Activated CD4-positive, alpha-beta T cell treated with anti-CD3 and anti-CD28 coated beads, Interleukin-2, amount 50 U/mL, for 4 hours (primary cell): ENCODE measurements at regions not wholly inside any gene's neighbourhood (a gene's known extent, or its start where the extent isn't known, plus 50 kb on each side); places are given as distances from the start of the nearest gene placed in this dataset.

ENCODE experiments used
- DNase-seq, 2 experiments: peaks; one replicate each; pipeline ENCODE4 v3.0.0-alpha.2; 2020

DNA sequence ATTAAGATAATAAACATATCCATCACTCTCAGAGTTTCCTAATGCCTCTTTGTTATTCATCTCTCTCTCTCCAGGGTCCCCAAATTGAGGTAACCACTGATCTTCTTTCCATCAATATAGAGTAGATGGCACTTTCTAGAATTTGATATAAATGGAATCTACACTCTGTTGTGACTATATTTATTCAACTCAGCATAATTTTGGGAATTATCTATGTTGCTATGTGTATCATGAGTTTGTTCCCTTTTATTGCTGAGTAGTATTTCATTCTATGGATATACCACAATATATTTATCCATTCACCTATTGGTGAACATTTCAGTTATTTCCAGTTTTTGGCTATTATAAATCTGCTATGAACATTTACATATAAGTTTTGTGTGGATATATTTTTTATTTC, 230.7 kb downstream of the HLX start:
- DNase-seq, result no peak

DNA sequence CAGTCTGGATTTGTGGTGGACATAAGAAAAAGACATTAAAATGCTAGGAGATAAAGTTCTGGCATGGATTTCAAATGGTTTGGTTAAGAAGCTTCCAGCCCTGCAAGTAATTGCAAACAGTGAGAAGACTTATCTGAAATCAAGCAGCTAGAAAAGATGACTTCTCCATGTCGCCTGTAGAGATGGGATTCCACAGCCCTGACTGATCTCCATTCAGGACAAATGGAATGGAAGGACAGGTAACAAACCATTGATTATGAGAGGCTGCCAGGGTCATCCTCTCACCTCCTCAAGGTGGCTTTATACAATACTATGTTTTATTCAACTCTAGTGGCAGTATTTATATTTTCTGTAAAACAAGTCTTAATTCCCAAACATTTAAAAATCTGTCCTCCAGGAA, 237.9 kb downstream of the HLX start:
- DNase-seq, result no peak

DNA sequence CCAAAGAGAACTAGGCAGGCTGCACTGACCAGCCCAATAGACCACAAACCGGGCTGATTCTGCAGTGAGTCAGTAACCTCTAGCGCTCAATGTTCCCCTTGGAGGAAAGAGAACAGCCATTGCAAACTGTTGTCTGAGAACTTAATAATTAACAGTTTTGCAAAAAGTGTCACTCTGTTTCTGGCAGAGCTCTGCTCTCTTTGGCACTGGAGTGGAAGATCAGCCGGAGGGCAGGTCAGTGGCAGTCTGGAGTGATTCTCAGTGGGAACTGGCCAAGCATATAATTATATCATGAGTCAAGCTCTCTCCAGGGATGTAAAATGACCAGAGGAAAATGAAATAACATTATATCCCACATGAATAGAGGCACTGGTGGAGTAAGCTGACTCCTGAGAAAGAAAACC, 238.3 kb downstream of the HLX start:
- DNase-seq, result no peak

DNA sequence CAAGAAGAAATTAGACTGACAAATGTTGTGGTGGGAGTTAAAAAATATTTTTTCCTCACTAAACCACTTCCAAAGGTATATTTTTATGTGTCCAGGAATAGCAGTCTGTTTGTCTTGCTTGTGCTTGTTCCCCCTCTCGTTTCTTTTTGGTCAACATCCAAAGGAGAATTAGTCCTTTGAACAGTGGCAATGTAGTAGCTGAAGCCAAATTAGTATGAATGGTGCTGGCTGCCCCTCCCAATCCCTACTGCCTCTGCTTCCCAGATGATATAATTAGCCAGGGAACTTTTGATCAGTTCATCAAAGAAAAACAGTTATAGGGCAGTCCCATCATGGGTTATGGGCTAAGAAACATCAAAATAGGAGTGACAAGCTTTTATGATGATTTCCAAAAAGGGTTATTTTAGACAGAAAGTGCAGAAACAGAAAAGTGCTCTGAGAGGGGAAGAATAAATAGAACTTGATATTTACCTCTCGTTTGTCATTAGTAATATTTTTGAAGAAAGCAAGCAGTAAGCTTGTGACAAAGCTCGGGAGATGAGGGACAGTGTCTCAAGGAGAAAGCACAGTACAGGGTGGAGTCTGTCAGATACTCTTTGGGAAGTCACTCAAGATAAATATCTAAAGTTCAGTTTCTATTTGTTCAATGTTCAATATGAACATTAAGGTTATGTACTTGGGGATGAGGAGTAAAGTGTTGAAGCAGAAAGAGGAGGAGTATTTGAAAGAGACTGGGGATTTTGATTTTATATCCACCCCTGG, 239.1 kb downstream of the HLX start:
- DNase-seq, result no peak

DNA sequence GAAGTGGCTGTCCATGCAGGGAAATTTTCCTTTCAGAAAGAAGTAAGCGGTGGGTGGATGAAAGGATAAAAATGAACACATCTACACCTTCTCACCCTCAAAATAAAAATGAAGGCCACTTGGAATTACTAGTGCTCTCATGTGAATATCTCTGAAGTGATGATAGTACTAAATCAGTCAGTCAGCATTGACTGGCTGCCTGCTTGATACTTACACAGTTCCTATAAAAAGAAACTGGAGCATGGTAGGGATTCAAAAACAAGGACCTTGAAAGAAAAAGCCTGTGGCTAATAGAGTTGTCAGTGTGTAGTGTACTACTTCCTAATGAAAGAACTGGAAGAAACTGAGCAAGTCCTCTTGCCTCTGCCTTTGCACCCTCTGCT, 239.7 kb downstream of the HLX start:
- no peak for DNase-seq

DNA sequence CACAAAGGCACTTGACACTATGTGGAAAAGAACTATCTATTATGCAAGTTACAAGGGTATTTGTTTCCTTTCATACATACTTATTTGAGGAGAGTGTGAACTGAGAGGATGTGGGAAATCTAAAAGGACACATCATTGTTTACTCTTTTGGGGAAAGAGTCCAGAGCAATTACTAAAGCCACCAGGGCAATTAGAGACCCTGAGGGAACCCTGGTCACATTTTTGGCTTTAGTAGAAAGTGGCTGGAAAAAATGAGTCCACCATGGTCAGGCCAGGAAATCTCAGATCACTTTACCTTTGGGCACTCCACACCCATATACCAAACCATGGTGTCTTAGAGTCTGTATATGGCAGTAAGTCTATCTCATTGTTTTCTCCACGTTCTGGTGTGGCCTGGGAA, 243.3 kb downstream of the HLX start:
- no peak for DNase-seq

DNA sequence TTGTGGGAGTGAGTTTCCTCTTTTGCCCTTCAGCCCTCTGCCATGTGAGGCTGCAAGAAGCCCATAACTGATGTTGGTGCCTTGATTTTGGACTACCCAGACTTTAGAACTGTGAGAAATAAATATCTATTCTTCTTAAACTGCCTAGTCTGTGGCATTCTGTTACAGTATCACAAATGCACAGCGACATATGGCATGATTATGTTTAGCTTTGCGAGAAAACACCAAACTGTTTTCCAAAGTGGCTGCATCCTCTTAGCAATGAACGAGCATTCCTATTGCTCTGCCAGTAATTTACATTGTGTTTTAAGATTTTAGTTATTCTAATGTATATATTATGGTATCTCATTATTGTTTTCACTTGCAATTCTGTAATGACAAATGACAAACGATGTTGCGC, 246.7 kb downstream of the HLX start:
- DNase-seq, result no peak

DNA sequence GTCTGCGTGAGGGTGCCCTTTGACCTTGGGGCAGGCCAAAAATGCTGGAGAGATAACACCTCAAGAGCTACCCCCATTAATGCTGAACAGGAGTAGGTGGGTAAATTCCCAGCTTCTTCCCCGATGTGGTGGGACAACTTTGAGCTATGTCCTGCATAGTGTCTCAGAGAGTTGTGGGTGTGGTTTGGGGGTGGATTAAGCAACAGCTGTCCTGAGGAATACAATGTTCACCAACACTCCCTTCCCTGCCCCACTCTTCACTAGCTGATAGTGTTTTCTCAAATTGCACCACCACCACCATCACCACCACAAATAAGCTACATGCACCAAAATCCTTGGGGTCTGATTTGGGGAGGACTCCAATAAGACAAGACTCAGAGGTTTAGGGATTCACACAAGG, 258.4 kb downstream of the HLX start:
- no peak for DNase-seq

DNA sequence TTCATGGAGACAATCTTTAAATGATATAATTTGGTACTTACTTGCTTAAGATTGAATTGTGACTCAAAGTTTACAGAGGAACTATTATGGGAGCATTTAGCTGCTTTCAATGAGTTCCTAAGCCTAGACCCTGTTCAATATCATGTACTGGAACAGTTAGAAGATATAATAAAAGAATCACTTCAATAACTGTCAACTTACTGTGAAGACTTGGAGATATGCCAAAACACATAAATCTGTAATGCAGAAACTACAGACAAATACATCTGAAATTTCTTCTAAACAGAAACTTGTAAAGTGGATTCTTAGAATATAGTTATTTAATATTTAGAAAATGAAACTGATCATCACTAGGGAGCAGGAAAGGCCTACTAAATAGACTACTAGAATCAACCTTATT, 259.3 kb downstream of the HLX start:
- no peak for DNase-seq

DNA sequence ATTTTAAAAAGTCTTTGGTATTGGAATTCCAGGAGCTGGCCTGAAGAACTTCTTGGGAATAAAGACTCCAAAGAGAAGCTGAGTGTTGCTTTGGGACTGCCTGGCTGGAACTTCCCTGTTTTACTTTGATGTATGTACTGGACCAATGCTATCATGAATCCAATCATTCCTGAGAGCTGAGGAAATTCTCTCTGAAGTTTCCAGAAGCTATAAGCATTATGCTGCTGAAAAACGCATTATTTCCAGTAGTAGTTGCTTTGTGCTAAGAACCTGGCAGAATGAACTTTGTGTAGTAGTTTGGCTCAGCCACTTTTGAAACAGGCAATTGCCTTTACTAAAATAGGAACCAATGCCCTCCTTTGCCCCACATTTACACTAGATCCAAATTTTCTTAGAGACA, 260.7 kb downstream of the HLX start:
- no peak for DNase-seq

DNA sequence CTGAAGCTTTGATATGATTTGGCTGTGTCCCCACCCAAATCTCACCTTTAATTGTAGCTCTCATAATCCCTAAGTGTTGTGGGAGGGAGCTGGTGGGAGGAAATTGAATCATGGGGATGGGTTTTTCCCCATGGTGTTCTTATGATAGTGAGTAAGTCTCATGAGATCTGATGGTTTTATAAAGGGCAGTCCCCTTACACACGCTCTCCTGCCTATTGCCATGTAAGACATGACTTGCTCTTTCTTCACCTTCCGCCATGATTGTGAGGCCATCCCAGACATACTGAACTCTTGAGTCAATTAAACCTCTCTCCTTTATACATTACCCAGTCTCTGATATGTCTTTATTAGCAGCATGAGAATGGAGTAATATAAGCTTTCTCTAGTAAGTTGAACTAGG, 261.9 kb downstream of the HLX start:
- no peak for DNase-seq

DNA sequence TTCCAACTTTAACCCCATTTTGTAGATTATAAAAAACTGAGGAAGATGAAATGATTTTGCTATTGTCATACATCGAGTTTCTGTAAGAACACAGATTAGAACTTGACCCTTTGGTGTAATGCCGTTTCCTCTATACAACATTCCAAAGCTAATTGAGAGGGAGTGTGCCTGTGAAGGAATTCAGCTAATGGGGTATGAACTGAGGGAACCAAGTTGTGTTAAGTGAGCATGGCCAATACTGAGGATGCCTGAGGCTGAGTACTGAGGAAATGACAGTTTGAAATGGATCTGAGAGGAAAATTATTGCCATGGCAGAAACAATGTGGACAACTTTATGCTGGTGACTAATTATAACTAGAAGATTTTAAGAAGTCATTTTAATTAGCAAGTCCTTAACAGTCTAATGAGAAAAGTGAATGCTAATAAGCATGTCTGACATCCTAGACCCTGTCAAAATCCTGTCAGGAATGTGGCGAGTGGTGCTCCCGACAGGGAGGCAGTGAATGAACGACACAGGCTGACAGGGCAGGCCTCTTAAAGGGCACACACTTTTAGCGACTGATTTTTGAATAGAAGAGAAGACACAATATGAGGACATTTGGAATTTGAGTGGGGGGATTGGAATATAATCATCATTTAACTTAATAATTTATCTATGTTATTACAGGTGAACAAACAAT, 262.5 kb downstream of the HLX start:
- no peak for DNase-seq

DNA sequence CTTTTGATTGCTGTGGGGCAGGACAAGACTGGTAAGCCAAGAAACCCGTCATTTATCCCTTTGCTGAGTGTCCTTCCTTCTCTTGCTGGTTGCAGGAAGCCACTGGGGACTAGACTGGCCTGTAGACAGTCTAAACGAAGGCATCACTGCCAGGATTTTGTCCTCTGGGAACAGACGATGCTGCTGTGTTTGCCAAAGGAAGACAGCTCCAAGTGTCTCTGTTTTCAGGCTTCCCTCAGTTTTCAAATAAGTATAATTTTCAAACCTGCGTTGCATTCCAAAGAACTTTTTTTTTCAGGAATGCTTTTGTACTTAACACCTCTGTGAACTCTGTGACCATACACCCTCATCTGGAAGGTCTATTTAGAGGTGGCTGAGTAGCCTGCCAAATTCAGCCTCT, 269.4 kb downstream of the HLX start:
- no peak for DNase-seq

DNA sequence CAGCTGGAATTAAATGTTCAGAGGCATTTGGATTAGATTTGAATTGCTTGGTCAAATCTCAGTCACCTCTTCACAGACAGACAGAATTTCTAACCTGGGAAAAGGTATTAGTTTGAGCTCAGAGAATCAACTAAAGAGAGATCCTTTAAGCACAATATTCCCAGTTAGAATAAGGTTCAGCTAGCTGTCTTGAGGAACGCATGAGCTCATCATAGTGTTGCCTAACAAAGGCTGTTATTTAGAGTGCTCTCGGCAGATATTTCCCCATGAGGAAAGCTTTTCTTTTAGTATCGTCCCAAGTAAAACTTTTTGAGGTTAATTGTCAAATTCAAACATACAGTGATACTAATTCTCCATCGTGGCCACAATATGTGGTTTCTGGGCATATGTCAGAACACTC, 269.9 kb downstream of the HLX start:
- no peak for DNase-seq

DNA sequence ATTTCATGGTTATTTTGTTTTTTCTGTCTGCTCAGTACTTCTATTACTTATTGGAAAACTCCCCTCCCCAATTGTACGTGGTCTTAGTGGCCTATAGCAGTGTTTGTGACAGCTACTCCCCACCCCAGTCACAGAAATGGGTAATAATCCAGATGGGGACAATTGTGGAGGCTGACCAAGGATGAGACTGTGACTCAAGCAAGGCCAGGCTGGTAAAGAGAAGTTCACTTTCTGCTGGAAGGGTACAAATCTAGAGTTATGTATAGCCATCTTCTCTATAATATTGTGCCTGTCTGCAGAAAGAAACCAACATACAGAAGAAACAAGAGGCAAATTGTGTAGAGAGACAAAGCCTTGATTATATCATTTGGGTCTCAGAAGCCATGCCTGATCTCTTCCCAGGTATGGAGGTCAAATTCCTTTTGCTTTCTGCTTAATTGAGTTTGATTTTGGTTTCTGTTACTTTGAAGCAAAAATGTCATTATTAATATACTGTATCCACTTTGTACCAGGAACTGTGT, 270.4 kb downstream of the HLX start:
- DNase-seq, result no peak

DNA sequence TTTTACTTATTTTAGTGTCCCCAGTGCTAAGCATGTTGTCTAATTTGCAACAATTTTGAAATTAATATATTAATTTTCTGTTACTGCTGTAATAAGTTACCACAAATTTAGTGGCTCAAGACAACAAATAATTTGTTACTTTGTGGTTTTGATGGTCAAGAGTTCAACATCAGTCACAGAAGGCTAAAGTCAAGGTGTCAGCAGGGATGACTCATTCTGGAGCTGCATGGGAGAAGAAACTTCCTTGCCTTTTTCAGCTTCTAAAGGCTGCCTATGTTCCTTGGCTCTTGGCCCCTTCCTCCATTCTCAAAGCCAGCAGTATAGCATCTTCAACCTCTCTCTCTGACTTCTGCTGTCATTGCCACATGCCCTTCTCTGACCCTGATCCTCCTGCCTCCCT, 271.8 kb downstream of the HLX start:
- no peak for DNase-seq

DNA sequence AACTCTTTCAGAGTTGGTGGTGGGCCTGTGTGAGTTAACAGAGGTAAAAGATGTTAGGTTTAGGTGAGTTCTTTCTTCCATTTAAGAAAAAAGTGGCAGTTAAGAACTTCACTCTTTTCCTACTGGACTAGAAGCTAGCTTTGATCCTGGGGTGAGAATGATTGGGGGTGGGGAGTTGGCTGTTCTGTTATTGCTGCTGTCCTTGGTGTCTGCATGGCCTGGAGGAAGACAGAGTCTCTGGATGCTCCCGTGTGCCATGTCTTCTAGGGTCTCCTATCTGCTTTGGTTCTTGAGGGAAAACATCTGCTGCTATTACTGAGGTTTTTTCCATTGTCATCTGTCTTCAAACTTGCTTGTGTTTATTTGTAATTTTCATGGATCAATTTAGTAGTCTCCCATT, 275.7 kb downstream of the HLX start:
- no peak for DNase-seq

DNA sequence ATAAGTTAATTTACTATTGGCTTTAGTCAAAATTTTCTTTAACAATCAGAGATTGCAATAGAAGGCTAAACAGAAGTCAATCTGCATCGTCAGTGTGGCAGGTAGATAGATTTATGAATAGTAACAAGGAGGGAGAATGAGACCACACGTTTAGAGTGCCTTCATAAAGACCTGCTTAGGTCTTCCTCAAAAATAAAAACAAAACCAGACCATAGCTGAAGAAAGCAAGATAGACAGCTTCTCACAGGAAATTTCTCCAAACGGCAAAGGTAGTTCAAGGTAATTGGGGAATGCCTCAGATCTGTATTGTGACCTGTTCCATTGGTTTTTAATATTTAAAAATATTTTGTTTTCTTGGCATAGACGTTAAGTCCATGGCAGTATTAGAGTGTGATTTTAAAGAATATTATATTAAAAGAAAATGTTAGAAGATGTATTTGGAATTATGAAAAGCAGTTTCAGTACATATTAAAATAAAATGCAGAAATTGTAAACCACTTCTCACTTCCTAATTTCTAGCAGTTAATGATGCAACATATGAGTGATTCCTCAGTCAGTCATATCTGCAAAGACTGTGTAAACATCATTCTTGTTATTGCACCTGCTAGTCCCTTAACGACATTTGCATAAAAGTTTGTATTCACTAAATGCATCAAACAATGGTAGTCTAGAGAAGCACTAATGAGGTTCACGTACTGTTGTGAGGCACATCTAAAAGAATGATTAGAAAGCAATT, 278.0 kb downstream of the HLX start:
- DNase-seq, result no peak

DNA sequence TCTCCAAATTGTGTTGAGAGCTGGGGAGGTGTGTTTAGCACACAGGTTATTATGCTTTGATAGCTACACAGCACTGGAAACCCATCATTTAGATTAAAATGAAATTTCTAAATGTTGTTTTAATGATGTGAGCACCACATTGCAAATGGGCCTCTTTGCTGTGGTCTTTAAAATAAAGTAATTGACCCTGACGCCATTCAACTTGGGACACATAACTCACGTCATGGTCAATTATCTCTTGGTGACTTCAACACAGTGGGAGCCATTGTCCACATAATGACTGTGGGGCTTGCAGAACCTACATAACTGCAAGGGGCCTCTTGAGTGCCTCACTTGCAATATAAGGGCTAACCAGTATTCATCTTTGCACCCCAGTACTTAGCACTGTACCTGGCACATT, 280.4 kb downstream of the HLX start:
- DNase-seq, result no peak

DNA sequence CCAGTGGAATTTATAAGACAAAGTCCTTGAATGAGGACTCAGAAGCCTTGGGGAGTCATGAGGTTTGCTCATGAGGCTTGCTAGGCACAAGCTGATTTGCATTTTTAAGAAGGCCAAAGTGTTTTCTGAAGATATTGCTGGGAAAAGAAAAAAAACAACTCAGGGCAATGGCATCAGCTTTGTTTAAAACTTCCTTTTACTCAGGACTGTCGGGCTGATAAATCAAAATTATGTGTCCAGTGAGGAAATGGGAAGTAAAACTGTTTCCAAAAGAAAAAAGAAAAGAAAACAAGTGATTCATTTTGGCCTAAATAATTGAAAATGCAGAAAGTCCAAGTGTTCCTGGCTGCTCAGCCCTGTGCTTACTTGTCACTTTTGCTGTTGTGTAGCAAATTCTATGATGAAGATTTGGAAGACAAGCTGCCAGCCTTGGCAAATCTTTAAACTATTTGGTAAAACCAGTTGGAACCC, 282.4 kb downstream of the HLX start:
- no peak for DNase-seq

DNA sequence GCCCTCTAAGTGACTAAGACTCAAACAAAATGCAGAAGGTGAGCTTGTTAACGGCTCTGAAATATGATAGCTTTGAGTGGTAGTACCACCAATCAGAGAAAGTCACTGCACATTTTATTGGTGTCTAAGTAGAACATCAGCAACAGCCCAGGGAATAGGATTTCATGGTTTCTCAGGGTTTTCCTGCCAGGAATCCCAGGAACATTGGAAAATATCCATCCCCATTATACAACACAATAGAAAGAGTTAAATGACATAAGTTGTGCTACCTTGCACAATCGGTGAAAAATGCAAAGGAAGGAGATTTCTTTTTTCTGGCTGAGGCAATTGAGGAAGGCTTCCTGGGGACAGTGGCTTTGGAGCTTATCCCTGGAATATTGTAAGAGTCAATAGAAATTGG, 283.1 kb downstream of the HLX start:
- DNase-seq, result no peak

DNA sequence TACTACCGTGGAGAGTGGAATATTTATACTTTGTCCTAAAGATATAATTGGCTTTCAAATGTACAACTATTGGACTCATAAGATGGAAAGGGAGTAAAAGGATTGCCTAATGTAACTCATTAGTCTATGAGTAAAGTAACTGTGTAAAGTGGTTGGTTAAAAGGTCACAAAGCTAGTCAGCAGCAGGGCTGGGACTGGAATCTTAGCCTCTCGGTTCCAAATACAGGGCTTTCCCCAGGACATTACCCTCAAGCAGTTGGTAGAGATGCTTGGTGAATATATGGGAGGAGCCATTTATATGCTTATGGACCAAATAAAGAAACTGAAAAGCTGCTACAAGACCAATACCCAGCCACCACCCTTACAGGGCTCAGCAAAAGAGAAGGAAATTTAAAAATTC, 283.7 kb downstream of the HLX start:
- DNase-seq, result no peak

DNA sequence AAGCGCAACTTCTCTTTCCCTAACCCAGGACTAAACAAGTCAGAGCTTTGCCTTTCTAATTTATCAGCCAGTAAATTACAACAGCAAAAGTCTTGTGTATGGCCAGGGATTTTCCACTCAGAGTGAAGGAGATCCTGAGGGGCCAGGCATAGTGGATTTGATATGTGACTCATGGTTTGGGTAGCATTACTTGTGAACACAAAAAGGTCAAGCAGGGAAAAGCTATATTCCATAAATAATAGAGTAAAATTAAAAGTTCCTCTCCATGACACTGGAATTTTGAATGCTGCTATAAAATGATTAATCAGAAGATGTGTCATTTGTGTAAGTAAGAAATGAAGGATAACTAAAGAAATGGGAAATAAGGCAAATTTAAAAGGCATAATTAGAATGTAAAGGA, 284.8 kb downstream of the HLX start:
- DNase-seq, result no peak
